ENCODE measurements at regions not wholly inside any gene's neighbourhood (a gene's known extent, or its start where the extent isn't known, plus 50 kb on each side); places are given as distances from the start of the nearest gene placed in this dataset.
A peak's percentile ranks its signal among the peaks of the same experiment; 100 is the strongest.

DNA sequence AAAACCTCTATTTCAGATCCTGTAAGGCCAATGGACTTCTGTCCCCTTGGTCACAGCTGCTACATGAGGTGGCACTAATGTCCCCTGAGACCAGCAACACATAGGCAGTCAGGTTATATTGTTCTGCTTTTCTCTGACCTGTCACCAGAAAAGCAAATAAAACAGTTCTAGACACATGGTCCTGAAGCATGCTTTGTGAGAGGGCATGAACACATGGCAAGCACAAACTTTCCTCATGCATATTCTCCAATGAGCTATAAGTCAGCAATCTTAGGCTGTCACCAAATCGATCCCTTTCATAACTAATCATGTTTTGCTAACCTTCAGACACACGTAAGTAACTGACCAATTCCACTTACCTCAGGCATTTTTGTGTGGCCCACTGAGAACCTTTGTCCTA, 225.4 kb upstream of the ZC3H12C start:
- DNase-seq = no peak

DNA sequence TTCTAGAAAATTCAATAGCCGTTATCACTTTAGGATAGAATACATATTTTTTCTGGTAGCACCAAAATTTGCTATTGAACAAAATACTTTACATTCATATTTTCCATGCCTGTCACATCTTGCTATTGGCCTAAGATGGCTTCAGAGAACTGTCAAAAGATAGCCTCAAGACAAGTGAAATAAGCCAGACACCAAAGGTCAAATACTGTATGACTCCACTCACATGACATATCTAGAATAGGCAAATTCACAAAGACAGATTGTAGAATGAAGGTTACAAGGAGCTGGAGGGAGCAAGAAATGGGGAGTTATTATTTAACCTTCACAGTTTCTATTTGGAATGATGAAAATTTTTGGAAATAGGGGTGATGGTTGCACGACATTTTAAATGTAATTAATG, 223.7 kb upstream of the ZC3H12C start:
- no peak for DNase-seq

DNA sequence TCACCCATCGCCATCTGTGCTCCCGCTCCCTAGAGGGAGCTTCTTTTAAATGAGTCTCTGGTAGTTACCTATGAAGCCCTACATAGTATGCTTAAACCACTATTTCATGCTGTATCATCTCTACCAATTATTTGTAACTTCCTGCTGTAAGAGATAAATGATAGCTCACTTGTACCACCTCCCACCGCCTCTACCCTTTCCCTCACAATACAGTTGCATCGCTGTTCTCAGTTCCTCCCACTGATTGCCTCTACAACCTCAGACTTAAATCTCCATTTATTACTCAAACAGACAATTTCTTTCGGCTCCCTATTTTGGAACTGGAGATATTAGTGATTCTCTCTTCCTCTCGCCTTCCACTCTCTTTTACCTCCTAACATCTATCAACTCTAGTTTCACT, 222.9 kb upstream of the ZC3H12C start:
- DNase-seq = no peak

DNA sequence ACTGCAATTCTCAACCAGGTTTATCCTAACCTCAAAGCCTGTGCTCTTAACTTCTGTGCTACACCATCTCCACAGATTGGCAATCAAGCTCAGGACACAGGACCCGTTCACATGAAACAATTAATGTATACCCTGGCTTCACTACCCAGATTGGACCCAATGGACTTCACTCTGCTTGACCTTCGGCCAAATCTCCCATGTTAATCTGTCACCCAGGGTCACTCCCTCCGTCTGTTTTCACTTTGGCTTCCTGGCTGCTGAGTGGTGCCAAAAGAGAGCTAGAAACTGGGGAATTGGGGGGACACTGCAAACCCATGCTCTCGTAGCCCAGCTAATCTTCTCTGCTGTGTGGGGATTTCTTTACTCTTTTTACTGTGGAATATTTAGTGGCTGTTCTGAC, 216.1 kb upstream of the ZC3H12C start:
- no peak for DNase-seq

DNA sequence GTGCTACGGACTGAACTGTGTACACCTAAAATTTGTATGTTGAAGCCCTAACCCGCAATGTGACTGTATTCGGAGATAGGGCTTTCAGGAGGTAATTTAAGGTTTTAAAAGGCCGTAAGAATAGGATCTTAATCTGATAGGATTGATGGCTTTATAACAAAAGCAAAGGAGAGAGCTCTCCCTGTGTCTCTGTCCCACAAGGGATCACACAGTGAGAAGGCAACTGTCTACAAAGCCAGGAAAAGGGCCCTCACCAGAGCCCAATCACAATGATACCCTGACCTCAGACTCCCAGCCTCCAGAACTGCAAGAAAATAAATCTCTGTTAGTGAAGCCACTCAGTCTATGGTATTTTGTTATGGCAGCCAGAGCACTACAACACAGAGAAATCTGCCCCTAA, 208.7 kb upstream of the ZC3H12C start:
- no peak for DNase-seq

DNA sequence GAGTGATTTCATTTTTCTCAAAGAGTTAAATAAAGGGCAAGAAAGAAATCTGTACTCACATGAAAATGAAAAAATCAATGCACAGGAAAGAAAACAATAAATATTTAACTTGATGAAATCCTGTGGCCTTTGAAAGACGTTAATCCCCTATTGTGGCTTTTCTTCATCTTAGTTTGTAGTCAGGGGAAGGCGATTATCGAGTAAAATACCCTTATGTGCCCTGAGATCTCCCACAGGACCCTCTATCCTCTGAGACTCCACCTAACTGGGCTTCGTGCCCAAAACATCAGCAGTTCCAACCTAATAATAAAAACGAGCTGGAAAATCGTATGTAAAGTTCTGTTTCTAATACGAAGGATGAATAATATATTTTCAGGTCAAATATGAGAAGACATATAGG, 208.2 kb upstream of the ZC3H12C start:
- DNase-seq = no peak

DNA sequence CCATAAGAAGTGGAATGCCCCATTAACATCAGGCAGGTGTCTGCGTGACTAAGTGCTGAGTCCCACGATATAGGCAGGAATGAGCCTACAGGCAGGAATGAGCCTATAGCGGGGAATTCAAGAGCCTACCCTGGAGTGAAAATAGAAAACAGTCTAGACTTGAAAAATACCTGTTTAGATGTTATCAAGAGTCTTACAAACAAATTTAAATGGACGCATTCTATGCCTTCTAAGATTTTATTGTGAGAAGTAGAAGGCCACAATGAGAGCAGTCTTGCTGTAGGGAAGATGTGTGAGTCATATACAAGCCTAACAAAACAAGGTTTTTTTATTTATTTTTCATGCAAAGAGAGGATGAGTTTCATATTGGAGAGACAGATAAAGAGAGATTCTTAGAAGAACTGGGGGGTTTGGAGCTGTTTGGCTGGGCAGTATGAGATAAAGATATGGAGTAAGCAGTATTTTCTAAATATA, 200.8 kb upstream of the ZC3H12C start:
- DNase-seq = no peak

DNA sequence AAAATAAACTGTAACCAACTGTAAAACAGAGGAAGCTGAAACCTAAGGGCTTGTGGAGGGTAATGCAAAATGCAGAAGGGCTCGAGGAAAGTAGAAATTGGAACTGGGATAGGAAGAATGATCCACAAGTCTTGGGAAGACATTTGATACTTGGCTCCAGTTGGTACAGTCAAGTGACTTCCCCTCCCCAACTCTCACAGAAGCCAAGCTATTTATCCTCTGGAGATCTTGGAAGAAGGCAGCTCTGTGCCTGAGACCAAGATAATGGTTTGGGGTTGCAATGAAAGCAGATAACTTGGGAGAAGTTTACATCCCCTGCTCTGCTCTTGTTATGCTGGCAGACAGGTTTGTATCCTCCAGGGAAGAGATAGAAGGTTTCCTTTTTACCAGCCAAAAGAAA, 198.9 kb upstream of the ZC3H12C start:
- DNase-seq = no peak

DNA sequence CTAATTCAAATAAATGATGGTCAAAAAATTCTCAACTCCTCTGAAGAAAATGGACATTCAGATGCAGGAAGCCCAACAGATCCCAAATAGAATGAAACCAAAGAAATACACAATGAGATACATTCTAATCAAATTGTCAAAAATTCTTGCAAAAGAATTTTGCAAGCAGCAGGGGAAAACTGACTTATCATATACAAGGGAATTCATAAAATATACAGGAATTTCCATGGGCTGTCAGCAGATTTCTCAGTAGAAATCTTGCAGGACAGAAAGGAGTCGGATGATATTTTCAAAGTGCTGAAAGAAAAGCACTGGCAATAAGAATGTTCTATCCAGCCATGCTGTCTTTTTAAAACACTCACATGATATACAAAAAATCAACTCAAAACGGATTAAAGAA, 194.6 kb upstream of the ZC3H12C start:
- DNase-seq = no peak

DNA sequence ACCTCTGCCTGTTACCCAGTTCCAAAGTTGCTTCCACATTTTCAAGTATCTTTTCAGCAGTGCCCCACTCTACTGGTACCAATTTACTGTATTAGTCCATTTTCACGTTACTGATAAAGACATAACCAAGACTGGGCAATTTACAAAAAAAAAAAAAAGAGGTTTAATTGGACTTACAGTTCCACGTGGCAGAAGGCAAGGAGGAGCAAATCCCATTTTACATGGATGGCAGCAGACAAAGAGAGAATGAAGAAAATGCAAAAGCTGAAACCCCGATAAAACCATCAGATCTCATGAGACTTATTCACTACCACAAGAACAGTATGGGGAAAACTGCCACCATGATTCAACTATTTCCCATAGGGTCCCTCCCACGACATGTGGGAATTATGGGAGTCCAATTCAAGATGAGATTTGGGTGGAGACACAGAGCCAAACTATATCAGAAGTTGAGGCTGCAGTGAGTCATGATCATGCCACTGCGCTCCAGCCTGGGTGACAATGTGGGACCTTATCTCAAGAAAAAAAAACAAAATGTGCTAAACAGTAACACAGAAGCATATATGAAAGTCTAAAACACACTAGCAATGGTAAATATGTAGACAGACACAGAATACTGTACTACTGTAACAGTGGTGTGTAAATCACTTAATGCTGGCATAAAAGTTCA, 190.3 kb upstream of the ZC3H12C start:
- no peak for DNase-seq

DNA sequence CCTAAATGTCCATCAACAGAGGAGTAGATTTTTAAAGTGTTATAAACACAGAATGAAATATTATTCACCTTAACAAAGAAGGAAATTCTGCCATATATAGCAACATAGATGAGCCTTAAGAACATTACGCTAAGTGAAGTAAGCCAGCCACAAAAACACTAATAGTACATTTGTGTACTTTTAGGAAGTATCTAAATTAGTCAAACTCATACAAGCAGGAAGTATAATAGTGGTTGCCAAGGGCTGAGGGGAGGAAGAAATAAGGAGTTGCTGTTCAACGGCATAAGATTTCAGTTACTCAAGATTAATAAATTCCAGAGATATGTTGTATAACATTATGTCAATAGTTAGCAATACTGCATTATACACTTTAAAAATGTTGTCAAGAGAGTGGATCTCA, 181.7 kb upstream of the ZC3H12C start:
- no peak for DNase-seq

DNA sequence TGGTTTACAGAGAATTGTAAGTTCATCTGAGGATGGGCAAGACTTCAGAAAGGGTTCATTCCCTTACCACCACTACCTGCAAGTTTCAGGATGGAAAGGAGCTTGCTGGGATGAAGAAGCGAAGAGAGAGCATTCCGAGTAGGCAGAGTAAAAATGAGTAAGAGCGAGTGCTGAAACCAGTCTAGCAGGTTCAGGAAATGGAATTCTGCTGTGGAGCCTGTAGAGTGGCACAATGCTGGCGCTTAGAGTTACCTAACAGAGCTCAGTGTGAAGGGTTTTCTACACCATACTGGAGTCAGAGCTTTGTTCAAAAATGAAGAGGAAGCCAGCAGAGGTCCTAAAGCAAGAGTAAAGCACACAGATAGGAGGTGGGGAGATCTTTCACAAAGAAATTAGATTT, 179.2 kb upstream of the ZC3H12C start:
- DNase-seq = peak; percentile 8

DNA sequence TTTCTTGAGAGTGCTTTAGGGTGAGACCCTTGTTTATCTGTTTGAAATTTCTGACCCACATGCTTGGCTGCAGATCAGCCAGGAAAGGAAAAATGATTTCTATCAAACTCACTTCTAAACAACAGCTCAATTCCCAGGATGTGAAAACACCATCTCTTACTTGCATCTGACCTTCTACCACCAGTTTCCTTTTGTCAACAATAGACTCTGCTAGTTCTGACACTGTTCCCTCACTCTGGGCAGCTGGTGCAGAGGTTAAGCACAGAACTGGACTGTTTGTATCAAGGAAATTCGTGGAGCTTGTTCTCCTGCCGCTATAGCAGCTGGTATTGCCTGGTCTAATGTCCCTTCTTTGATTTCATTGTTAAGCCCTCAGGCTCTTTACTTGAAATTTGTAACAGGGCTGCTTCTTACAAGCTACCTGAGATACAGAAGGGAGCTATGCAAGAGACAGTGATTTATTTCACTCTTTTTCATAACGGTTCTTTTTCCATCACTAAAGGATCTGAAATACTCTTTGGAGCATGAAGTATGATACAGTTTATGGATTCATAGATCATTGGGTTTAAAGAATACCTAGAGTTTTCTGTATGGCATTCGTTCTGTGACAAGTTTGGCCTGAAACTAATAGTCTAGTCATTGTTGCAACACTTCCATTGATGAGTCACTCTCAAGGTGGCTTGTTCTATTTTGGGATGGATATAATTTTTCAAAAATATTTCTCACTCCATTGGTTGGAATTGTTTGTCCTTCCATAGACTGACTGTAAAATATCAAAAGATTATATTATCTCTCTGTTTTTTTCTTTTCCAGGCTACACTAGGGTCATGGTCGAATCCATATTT, 178.2 kb upstream of the ZC3H12C start:
- no peak for DNase-seq

DNA sequence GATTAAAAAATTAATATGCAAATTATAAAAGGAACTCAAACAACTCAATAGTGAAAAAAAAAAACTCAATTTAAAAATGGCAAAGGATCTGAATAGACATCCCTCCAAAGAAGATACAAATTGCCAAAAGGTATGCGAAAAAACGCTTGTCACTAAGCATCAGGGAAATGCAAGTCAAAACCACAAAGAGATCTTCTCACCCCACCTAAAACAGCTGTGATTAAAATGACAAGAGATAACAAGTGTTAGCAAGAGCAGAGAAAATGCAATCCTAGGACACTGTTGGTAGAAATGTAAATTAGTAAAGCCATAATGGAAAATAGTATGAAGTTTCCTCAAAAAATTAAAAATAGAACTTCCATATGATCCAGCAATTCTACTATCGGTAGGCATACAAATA, 166.3 kb upstream of the ZC3H12C start:
- no peak for DNase-seq

DNA sequence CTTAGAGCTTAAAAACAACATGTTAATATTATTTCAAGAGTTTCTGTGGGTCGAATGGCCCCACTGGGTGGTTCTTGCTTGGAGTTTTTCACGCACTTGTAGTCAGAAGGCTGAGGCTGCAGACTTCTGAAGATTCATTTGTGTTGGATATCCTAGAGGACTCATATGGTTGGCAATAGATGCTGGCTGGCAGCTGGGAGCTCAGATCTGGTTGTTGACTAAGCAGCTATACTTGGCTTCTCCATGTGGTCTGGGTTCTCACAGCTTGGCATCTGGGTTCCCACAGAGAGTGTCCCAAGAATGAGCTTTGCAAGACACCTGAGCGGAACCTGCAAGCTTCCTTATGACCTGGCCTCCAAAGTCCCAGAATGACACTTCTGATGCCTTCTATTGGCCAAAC, 163.9 kb upstream of the ZC3H12C start:
- no peak for DNase-seq

DNA sequence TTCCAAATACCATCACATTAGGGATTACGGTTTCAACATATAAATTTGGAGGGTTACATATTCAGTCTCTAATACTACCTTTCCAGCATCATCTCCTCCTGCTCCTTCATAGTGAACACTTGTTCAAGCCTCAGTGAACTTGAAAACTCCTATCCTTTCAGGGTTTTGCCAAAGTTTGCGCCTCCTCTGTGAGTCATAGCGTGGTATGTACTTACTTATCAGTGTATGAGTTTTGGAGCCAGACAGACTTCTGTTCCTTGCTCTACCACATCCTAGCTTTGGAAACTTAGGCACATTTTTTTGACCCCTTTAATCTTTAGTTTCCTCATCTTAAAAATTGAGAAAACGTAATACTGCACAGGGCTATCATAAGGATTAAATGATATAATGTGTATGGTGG, 160.1 kb upstream of the ZC3H12C start:
- DNase-seq = no peak

DNA sequence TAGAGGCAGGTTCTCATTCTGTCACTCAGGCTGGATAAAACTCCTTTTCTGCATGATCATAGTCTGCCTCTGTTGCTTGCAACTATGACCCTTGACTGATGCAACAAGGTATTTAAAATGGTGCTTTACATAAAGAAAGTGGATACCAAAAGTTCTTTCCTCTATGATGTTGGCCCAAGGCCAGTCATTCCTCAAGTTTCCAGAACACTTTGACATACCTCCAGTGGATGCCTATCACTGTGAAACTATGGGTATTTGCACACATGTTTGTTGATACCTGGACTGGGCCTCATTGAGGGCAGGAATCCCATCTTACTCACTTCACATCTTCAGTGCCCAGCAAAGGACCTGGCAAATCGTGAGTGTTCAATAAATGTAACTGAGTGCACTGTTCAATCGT, 159.0 kb upstream of the ZC3H12C start:
- no peak for DNase-seq

DNA sequence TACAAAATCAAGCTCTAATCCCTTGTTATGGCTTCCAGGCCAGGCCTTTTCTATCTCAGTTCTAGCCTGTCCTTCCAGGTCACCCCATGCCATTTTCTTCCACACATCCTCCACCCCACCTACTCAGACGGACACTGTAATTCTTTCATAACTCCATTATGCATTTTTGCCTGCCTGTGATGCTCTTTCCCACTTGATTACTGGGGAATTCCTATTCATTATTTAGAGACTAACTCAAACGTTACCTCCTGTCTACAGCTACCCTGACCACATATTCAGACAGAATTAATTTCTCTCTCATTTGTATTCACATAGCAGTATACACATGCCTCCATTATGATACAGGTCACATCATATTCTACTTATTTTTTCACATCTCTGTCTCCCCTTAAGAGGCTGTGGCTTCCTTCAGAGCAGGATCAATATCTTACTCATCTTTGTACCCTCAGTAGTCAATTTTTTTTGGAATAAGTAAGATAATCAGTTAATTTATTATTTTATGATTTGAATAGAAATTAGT, 156.5 kb upstream of the ZC3H12C start:
- DNase-seq = no peak

DNA sequence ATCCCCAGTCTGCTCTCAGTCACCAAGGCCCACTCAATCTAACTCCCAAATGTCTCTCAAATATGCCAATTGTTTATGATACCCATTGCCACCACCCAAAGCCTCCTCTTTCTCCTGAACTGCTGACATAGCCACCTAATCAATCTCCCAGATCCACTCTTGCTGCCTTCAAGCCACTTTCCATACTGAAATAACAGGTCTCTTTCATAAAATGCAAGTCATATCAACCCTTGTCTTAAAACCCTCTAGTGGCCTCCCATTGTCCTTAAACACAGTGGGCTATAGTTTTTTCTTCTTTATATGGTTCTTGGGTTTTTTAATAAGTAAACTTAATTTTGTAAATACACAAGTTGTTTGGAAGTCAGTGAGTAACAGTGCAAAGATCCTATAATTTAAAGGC, 155.2 kb upstream of the ZC3H12C start:
- DNase-seq = no peak

DNA sequence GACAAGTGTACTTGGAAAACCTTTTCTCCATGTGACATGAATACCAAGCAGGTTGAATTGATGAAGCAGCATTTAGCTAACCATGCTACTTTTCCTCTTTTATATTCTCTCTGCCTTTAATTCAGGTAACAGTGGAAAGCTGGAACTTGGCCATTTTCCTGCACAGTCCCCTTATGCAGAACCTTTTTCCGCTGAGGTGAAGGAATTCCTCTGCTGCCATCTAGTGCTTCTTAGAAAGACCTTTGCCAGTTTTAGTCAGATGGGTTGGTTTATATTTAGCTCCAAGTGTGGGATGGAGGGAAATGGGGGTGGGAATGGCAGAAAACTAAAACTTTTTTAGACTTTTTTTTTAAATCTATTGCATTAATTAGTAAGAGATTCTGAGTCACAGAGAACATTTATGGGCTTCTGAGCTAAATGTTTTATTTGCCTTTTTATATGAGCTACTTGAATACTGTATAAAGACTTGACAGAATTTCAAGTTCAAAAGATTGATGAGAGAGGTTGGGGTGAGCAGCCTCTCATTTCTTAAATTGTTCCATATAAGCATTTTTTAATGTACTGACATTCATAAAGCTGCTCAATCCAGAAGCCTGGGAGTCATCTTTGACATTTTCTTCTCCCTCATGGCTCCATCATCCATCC, 153.9 kb upstream of the ZC3H12C start:
- DNase-seq = peak; percentile 86

DNA sequence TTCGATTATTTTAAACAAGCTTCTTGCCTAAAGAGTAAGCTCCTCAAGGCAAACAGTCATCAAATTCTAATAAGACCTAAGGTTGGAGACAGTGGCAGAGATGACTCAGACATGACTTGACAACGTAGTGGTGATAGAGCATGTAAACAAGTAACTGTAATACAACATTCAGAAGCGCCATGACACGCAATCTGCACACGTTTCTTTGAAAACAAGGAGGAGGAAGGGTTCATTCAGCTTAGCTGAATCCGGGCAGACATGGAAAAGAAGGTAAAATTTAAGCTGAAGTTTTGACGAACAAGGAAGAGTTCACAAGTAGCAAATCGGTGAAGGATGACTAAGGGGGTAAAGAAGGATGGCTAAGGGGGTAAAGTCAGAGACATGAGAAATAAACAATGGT, 152.4 kb upstream of the ZC3H12C start:
- DNase-seq = no peak

DNA sequence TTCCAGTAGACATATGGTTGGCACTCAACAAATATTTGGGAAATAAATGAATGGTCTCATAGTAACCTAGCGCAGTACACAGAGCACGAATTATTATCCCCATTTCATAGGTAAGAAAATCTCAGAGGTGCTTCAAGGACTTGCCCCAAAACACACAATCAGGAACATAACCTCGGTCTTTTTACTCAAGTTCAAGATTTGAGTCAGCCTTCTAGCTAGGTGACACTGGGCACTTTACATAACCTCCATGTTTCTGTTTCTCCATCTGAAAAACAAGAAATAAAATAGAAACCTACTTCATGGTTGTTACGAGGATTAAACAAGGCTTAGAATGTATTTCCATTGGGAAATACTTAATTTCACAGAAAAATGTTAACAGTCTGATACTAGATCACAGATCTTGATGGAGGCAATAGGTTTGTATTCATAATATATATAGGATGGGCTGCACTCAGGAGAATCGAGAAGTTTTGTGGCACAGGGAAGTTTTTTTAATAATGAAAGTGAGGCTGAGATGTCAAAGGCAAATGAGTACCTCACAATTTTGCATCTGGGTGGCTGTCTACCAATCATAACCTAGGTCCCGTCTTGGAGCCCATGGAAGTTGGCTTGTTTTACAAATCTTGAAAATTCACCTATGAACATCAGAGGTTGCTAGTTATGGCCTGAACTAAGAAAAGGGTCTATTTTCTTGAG, 147.4 kb upstream of the ZC3H12C start:
- DNase-seq = no peak

DNA sequence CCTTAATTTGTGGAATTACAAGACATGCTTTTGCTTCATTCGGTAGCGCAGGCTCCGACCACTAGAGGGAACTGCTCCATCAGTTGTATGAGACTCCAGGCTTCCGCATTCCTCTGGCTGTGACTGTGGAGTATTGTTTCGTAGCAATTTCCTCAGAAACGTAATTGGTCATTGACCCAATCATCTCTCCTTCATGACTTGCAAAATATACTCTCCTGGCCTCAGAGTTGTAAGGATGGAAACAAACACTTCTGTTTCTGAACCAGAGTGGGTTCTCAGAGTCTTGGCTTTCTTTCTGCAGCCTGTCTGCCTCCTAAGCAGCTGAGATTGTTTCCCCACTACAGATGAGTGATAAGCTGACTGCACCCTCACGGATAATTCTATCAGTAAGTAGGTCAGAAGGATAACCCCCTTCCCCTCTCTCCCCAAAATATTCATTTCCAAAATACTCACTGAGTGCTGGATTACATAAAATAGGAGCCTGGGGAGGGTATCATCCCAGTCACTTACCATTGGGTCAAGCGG, 146.8 kb upstream of the ZC3H12C start:
- peak; percentile 73 for DNase-seq
